DMS 273 (cell line): ENCODE measurements at regions not wholly inside any gene's neighbourhood (a gene's known extent, or its start where the extent isn't known, plus 50 kb on each side); places are given as distances from the start of the nearest gene placed in this dataset.
A peak's percentile ranks its signal among the peaks of the same experiment; 100 is the strongest.

Experiments used
- DNase-seq: peaks from one replicate; lab custom pipeline; 2025; ENCODE audit not compliant: unreplicated experiment; lab: John Stamatoyannopoulos, UW

DNA sequence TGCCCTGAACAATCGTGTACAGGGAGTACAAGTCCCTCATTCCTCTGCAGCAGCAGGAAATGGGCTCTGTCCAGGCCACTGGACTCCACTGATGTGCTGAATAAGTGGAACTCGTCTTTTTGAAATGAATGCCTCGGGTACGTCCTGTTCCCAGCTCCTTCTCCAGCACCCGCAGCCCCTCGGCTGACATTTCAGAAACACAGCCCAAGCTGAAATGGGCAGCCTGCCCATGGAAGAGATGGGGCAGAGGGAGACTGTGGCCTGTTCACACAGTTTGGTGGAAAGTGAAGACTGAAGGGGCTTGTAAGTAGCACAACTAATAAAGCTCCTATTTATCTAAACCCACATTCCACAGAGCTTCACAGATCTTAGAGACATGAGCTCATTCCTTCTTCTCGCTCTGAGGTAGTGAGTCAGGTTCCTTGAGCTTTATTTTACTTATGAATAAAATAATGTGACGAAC lies 498.6 kb downstream of the TXNL1 start:
- no peak for DNase-seq

DNA sequence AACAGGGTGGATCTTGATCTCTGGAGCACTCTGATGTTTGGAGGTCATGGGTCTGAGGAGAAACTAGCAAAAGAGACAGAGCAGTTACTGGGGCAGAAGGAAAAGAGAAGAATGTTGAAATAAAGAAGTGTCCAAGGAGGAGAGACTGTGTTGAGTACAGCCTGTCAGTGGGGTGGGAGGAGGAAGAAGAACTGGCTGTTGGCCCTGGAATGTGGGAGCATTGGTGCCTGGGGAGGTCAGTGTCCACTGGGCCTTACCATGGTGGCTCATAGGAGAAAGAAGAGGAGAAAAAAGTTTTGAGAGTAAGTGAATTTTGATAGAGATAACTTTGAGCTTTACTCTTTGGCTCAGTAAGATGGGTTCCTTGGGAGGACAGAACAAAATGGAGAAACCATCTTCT lies 499.0 kb downstream of the TXNL1 start:
- no peak for DNase-seq

DNA sequence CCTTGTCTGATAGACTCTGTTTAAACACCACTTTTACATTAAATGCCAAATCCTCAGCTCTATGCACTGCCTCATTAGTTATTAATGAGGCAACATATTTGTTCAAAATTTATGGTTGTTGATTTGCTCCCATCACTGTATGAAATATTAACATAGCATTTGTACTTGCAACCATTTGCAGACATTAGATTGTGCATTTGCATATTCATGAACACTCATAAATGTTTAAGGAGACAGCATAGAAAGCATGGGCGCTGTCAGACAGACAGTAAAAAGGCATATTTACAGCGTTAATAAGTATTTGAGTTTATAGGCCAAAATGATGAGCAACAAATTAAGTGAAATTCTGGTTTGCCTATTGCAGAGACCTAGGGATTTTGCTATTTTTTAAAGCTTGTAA lies 502.3 kb downstream of the TXNL1 start:
- no peak for DNase-seq

DNA sequence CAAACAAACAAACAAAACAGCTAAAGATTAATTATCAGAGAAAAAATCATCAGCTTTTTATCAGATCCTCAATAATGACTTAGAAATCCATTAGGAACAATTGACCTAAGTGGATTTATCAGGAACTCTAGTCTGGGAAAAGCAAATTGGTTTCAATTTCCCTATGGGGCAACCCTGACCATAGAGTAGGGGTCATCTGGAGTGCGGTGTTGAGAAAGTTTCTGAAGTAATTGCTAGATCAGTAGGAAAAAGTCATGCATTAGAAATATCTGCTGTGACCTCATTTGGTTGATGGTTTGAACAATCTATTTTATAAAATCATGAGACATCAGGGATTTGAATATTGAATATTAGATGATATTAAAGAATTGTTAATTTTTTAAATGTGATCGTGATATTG lies 507.9 kb downstream of the TXNL1 start:
- no peak for DNase-seq

DNA sequence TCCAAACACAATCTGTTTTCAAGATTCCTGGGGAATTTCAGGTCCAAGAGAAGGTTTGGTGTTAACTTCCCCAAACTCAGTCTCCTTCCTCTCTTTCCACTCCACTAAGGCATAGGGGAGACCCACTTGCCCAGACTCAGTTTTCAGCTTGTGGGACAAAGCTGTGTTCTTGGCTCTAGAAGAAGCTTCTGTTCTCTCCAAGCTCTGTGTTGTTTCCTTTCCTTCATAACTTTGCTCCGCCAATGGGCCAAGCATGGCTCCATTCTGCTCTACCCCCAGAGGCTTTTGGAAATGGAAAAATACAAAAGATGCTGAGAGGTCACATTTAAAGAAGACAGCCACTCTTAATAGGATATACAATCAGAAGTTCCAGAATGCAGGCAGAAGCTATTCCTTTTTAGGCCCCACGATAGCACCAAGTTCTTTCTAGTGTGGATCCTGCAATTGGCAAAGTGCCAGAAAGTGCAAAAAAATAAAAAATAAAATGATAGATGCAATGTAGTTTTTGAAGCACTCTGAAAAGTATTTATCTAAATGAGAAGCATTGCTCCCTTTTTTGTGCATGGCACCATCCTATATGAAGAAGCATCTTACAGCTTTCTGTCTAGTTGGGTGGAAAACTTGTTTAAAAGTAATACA lies 510.1 kb downstream of the TXNL1 start:
- no peak for DNase-seq

DNA sequence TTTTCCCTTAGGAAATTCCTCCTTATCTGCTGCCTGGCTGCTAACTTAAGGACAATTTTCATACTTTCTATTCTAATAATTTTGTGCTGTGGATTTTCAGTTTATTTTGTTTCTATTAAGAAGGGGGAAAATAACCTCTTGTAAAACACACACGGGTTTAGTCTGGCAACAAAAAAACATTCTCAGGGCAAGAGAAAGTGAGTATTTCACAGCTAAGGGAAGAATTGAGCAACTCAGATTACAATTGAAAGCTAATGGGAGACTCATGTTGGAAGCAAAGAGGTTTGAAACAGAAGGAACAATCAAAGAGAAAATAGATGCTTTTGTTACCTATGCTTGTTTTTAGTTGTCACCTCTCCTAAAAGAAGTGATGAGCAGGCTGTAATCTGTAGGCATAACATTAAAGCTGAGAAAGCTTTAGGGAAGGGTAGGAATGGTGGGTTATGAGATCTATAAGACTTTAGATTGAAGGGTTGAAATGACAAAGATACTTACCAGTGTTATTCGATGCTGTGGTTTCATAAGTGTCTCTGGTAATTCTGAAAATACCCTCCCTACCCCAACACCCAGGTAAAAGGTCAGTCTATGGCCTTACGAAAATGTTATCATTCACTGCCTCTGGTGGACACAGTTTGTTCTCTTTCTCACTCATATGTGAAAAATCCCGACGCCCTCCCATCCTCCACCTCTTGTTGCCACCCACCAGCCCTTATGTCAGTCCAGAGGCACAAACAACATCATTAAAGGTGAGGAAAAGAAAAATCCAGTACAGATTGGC lies 510.9 kb downstream of the TXNL1 start:
- peak; percentile 16 for DNase-seq

DNA sequence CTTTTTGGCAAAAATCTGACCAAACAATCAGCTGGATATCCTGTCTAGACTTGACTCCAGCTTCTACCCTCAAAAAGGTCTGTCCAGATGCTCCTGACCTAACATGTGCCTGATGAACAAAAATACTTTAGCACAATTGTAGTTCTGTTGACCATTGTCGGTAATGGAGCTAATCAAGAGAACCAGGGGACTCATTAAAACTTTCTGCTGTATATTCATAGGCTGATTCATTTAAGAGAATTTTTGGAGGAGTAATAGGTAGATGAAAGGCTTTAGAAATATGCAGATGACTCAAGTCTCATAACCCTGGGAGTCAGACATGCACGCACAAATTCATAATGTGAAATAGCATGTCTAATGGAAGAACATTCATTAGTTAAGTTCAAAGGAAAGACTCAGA lies 514.2 kb downstream of the TXNL1 start:
- DNase-seq = no peak

DNA sequence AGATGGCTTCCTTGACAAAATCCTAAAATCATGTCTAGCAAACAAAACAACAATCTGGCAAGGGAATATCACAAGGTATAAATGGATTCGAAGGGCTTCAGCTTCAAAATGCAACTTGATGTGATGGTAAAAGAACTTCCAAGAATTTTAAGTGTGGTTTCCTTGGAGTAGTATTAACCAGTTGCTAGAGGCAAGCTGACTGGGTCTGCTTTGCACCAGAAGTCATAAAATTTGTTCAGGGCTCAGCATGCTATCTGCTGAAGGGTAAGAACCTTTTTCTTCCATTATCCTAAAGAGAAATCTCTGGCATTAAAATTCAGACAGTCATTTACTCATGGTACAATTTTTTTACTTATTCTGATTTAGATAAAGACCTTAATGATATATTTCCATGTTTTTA lies 516.7 kb downstream of the TXNL1 start:
- DNase-seq = no peak

DNA sequence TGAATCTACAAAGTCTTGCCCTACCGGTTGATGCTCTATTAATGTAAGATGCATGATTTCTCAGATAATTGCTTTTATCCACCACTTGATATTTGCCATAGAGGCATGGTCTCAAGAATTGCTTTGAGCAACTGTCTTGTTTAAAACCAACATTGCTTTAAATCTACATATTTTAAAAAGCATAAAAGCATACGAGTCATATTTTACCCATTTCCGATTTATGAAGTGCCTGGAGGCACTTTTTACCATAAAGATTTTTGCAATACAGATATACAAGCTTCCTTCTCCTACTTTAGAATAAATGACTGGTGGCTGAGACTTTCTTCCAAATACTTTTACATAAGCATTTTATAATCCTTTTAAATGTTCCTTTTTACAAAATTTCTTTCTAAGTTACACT lies 517.6 kb downstream of the TXNL1 start:
- no peak for DNase-seq

DNA sequence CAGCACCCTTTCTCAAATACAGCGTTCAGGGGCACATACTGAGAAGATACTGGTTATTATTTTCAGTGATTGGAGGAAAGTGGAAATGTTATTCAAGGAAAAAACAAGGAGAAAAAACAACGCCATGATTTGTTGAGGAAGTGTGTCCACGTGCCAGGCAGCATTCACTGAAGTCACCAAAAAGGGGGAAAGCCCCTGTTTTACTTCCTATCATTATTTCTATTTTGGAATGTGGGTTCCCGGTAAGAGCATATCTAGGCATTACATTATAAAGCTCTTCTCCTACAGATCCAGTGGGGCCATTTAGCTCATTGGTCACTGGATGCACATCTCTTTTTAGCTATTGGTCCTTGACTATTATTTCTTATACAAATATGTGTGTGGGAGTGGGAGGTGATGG lies 518.7 kb downstream of the TXNL1 start:
- DNase-seq = no peak

DNA sequence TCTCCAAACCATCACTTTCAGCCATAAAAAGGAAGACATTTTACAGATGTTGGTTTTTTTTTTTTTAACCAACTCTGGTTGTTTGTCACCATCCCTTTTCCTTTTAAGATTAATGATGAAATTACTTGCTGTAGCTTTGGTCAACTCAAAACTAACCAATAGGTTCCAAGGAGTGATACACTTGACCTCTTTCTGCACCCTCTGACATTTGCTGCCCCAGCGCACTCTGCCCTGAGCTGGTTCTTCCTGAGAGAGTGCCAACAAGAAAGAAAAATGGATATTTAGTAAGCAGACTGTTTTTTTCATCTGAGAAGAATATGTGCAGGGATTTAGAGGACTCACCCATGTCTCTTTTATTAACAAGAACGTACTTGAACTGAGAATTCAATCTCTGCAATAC lies 520.0 kb downstream of the TXNL1 start:
- DNase-seq = no peak

DNA sequence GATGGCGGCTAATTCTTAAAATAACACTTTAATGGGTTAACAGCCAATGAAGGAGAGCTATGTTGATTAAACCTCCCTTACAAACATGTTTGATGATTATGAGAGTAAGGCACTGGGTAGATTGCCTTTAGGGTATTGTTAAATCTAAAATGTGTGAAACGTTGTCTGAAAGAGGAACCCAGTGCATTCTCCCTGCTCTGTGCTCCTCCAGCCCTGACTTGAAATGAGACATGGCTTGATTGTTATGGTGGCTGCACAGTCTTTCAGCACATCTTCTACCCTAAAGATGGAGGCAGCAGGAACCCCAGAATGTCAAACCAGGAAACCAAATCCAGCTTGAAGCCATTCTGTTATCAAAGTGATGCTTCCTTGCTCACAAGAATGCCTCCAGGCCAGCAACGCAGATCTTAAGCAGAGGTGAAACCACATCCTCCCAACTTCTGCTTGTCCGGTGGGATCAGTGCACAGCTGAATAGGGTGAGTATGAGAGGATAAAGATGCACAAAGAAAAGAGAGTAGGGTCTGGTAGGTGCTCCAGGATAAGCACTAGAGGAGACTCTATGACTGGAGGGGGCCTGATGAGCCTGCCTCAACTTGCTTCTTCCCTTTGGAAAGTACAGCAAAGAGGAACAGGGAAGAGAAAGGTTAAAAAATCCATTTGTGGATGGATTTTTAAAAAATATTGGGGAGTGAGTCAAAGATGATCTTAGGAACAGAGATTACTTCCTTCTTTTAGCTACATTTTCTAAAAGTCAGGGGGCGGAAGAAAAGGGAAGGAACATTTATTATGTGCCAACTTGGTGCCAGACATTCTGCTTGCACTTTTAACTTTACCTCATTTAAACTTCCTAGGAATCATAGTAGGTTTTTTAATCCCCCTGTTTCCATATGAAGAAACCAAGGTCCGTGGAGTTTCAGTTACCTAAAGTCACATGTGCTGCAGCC lies 523.0 kb downstream of the TXNL1 start:
- no peak for DNase-seq

DNA sequence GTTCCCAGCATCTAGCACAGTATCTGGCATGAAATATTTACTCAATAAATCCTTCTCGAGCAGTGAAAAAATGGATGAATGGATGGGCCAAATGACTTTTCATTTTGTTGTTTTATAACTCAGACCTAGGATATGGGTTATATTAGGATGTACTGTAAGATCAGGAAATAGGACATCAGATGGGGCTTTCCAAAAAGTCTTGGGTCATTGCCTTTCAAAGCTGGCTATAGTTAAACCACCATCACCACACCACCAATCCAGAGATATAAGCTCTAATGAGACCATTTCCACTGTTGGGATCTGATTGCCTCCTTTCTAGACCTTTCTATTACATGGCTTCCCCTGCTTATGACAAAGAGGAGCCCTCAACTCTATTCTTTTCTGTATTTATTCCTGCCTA lies 525.0 kb upstream of the TCF4 start:
- no peak for DNase-seq

DNA sequence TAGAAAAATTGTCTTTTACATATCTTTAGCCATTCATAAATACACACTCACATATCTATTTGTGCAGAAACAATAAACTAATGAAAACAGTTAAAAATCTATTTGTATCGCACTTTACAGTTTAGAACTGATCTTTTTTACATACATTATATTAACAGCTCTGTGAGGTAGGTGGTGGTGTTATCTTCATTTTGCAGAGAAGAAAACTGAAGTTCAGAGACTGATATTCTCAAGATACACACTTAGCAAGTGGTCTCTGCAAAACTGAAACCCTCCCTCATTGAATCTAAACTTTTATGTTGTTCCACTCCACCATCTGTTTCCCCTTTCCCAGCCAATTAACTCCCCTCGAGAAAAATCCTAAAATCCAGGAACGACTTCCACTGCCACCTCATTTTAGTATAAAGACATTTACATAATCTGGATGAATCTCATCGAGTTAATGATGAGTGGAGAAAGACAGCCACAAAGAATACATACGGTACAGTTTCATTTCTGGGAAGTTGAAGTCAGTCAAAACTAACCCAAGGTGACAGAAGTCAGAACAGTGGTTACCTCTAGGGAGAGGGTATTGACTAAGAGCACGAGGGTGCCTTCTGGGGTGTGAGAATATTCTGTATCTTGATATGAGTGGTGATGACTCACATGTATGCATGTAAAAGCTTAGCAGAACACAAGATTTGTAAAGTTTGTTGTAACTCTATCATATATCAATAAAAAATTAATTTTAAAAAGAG lies 524.2 kb upstream of the TCF4 start:
- peak; percentile 11 for DNase-seq

DNA sequence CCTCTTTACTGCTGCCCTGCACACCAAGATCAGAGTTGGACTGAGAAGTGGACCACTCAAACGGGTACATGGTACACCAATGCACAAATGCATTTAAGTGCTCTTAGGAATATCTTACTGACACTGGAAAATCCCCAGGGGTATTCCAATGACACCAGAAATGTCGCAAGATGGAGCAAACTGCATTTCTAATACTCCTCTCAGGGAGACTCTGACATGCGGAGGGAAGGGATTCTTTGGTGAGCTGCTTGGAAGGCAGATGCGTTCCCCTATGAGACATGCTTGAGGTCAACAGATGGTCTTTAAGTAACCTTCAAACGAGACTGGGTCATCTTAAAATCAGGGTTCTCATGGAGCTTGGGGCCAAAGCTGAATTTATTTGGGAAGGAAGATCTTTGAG lies 521.8 kb upstream of the TCF4 start:
- DNase-seq = no peak

DNA sequence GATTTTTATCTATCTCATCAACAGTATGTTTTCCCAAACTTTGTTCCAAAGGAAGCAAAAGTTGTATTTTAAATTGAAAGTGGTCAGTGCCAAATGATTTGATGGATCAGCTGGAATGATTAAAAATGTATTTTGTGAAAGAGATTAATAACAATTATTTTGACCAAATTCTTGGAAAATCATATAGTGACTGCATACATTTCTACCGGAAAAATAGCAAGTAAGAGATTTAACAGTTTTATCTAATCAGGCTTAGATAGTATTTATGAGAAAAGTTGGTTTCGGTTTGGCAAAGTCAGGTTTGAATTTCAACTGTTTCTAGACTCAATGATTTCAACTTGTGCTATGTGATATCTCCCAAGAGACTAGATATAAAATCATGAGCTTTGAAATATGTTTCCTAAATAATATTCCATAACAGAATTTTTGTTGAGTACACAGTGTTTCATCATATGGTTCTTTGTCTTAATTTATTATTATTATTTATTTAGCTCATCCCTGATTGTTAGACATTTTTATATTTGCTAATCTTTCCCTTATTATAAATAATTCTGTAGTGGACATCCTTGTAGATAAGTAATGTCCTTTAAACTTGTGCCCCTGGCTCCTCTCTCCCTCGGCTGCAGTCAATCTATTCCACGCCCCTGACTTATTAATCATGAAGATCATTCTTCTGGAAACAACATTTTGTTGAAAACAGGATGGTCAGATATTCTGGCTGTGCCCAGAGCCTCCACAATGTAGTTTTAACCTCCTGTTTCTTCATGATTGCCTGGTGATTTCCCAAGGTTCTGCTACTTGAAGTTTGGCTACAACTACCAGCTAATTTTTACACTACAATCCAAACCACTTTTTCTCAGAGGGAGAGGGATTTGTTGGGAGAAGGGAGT lies 520.7 kb upstream of the TCF4 start:
- no peak for DNase-seq

DNA sequence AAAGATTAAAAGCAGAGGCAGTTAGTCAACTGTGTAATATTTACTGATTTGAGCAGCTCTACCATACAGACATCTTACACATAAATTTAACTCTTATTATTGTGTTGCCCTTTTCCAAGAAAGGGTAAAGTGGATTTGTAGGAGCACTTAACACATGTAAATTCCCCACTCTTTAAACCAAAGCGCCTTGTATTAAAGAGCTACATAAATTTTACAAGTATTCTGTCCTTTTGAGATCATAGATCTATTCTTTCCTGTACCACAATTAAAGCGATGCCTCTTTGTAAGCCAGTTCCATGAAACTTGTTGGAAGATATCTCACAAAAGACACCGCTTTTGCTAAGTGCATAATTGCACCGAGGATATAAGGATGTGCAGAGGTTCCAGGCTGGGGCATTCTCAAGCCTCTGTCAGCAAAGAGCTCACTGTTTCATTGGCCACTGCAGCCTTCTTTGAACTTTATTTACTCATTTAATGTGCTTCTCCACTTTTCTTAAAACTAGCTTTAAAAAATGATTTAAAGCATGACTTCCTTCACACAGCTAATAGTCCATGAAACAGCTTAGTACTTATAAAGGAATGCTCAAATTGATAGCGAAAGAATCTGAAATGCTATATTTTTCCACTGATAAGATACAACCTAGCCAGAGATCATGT lies 520.0 kb upstream of the TCF4 start:
- no peak for DNase-seq

DNA sequence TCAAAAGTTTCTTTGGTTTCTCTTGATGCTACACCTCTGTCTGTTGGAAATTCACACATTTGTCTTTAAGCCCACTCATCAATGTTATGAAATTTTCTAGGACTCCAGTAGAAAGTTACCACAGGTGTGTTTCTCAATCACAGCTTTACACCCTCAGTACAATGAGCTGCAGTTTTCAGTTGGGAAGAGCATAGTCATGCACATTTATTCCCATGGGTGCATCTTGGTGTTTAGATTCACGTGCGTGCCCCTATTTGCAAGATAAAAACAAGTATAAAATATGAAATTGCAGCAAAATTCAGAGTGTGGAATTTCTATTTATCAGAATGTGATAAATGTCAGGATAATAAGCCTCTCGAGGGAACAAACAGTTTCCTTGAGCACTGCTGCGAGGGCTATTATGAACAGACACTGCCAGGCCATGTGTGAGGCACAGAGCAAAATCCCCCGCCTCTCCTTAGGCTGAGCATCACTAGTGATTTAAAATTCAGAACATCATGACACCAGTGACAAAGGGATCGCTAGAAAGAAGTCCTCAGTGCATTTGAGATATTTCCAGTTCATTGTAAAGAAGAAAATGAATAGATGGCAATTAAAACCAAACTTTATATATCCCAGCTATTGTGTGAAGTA lies 512.2 kb upstream of the TCF4 start:
- DNase-seq = no peak

DNA sequence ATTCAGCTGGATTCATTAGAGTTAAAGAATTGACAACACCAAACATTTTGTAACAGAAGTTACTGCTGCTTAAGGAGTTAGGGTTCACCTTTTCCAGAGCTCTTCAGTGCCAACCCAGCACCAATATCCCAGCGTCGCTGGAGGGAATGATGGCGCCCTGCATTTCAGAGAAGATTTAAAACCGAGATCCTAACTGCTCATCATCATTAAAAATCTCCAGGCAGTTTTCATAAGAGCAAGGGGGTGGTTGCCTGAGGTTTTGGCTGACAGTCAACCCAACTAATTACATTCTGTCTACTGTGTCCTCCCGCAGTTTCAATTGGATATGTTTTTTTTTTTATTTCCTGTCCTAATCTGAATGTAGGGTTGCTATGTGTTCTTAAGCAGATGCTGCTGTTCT lies 509.6 kb upstream of the TCF4 start:
- DNase-seq = peak; percentile 4
